SK-N-MC (cell line): ENCODE measurements at regions not wholly inside any gene's neighbourhood (a gene's known extent, or its start where the extent isn't known, plus 50 kb on each side); places are given as distances from the start of the nearest gene placed in this dataset.

Experiments used
- EZH2 ChIP-seq: fragments of 200-600 bp; sonication (generic); IDR thresholded peaks from one replicate; pipeline ENCODE4 v1.6.1; 2017; ENCODE audit warnings: antibody characterized with exemption
- POLR2AphosphoS5 ChIP-seq: IDR thresholded peaks from 2 replicates; pipeline ENCODE4 v1.6.1; 2012; ENCODE audit warnings: mild to moderate bottlenecking, low read depth, low read length, borderline replicate concordance

- TF ChIP-seq EZH2 (no peak), POLR2AphosphoS5 (no peak)
Measured at GRCh38 chr6:139885909-139886308, 511.5 kb upstream of the CITED2 start.
